Stomach (tissue), 8 donors: ENCODE measurements at regions not wholly inside any gene's neighbourhood (a gene's known extent, or its start where the extent isn't known, plus 50 kb on each side); places are given as distances from the start of the nearest gene placed in this dataset.

Experiments
- DNase-seq, 2 donors: peaks; one replicate each; pipeline versions ENCODE4 v3.0.0 to v3.0.0-alpha.2; 2013 to 2019
- H3K27ac ChIP-seq, 5 donors: fragments of 200-600 bp in 4 of 5; sonication (generic) in 4 of 5; one replicate each; pipeline ENCODE4 v1.5.1; 2013 to 2019; ENCODE audit warnings: mild to moderate bottlenecking in 1 of 5, moderate library complexity in 1 of 5
- H3K27me3 ChIP-seq, 3 donors: fragments of 200-600 bp; sonication (generic); one replicate each; pipeline ENCODE4 v1.5.1; 2017 to 2019; ENCODE audit warnings: mixed run types in 1 of 3
- H3K36me3 ChIP-seq, 4 donors: fragments of 200-600 bp; sonication (generic); 1 replicate in 3 of 4; 2 replicates in 1 of 4; pipeline ENCODE4 v1.5.1; 2016 to 2019
- H3K4me1 ChIP-seq, 4 donors: fragments of 200-600 bp; sonication (generic); one replicate each; pipeline ENCODE4 v1.5.1; 2016 to 2019
- H3K4me3 ChIP-seq, 4 donors: fragments of 200-600 bp; sonication (generic) in 3 of 4; one replicate each; pipeline ENCODE4 v1.5.1; 2016 to 2019; ENCODE audit warnings: mild to moderate bottlenecking in 1 of 4
- H3K9me3 ChIP-seq, 4 donors: fragments of 200-600 bp; sonication (generic); one replicate each; pipeline ENCODE4 v1.5.1; 2016 to 2019
- EP300 ChIP-seq: sonication (generic); formaldehyde crosslinking; IDR thresholded peaks from one replicate; pipeline ENCODE4 v1.6.1; 2017; ENCODE audit warnings: antibody characterized with exemption
- POLR2A ChIP-seq, 4 donors: fragments of 450-650 bp; IDR thresholded peaks; one replicate each; pipeline ENCODE4 v1.6.1; 2016; ENCODE audit warnings: antibody characterized with exemption in 4 of 4, control low read depth in 2 of 4, mild to moderate bottlenecking in 1 of 4, moderate library complexity in 1 of 4
- POLR2AphosphoS5 ChIP-seq, 3 donors: sonication (generic); formaldehyde crosslinking; IDR thresholded peaks; one replicate each; pipeline ENCODE4 v1.6.1; 2016; ENCODE audit warnings: antibody characterized with exemption in 3 of 3
- WGBS, 5 donors: extraction: QIAGEN DNeasy Blood & Tissue Kit in 3 of 5; methylation state at CpG; one replicate each; pipeline versions ENCODE4 v1.1.5 to v1.1.7; 2013 to 2018; 5-methylcytosine and 5-hydroxymethylcytosine counted together
- intact Hi-C: fragments of 100-400 bp; cut with DNase I; formaldehyde crosslinking; loops from one replicate; pipeline ENCODE4 v1.15.1; 2023; ENCODE audit warnings: low total_unique reads
- TF ChIP-seq, protein P1 (sequence below), 7 experiments: fragments of 450-650 bp in 4 of 7; fragments of 200-600 bp in 3 of 7; sonication (generic) in 3 of 7; IDR thresholded peaks; one replicate each; pipeline ENCODE4 v1.5.1; 2016 to 2019; ENCODE audit warnings: antibody characterized with exemption in 7 of 7, control low read depth in 2 of 7, mild to moderate bottlenecking in 1 of 7
- donor health status: healthy with polysubstance abuse.
- donor health status: Bipolar disorder and iron deficiency.
- donor health status: healthy.

DNA sequence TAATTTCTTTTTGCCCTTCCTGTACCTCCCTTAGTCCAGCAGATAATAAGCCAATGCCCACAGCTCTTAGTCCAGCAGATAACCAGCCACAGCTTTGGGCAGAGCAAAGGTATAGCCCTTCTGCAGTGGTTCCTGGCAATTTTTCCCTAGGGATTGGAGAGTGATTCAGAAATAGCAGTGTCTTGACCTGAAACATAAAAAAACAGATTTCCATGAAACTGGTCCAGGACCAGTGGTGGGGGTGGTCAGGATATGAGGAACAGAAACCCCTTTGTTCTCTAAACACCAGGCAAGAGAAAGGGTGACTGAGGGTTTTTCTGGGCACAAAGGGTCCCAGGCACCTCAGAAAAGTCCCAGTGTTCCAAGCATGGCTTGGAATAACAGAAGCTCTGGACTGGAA lies 103.4 kb downstream of the ARRDC4 start:
- DNase-seq, result no peak
- Histone ChIP-seq H3K4me3 (no peak overlapping the region), H3K4me1 (no peaks in the 10 kb centered on the region), H3K27me3 (no peaks in the 10 kb centered on the region), H3K9me3 (peaks cover 0 to 2% (median 0%) of the 10 kb centered on the region in 4 donors), H3K36me3 (no peaks in the 10 kb centered on the region), H3K27ac (no peak overlapping the region)
- TF ChIP-seq POLR2A (IDR thresholded peaks at IDR 0.05) (no peak), POLR2AphosphoS5 (IDR thresholded peaks at IDR 0.05) (no peak), EP300 (no peak)
- TF ChIP-seq, protein P1, sequence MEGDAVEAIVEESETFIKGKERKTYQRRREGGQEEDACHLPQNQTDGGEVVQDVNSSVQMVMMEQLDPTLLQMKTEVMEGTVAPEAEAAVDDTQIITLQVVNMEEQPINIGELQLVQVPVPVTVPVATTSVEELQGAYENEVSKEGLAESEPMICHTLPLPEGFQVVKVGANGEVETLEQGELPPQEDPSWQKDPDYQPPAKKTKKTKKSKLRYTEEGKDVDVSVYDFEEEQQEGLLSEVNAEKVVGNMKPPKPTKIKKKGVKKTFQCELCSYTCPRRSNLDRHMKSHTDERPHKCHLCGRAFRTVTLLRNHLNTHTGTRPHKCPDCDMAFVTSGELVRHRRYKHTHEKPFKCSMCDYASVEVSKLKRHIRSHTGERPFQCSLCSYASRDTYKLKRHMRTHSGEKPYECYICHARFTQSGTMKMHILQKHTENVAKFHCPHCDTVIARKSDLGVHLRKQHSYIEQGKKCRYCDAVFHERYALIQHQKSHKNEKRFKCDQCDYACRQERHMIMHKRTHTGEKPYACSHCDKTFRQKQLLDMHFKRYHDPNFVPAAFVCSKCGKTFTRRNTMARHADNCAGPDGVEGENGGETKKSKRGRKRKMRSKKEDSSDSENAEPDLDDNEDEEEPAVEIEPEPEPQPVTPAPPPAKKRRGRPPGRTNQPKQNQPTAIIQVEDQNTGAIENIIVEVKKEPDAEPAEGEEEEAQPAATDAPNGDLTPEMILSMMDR (IDR thresholded peaks at IDR 0.05), result no peak
- intact Hi-C loops, result no loop called here

DNA sequence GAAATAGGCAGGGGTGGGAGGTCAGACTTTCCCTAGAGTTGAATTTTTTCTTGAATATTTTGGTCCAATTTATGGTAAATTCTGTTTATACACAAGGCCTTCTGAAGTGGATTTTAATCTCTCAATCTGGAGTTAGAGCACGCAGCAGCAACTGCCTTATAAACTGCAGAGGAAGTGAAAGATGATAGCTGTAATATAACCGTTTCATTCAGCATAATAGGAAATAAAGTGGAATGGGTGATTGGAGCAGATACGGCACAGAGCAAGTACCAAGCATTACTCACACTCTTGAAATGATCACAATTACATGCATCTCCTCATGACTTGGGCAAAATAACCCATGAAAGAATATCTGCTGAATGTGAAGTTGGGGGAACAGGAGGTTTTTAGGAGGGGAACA lies 106.8 kb downstream of the ARRDC4 start:
- 33 to 57% (median 54%) methylated on average over 3 of the region's 3 CpGs for WGBS, 5 donors

DNA sequence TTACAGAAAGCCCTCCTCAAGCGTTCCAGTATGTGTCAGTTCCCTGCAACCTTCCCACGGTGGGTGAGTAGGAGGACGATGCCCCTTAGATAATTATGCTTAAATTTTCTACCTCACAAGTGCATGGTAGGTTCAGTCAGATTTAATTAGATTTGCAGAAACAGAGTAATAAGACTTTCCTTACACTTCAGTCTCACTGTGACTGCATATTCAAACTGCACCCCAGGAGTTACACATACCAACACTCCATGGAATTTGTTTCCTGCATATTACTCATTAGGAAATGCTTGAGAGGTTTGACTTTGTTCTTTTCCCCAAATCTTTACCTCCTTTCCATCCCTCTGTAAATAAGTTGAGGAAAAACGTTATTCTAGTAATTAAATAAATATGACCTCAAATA lies 108.8 kb downstream of the ARRDC4 start:
- Histone ChIP-seq H3K27ac (no peak overlapping the region), H3K4me1 (no peaks in the 10 kb centered on the region), H3K4me3 (no peak overlapping the region), H3K9me3 (peaks cover 0 to 8% (median 3%) of the 10 kb centered on the region in 4 donors), H3K27me3 (no peaks in the 10 kb centered on the region), H3K36me3 (no peaks in the 10 kb centered on the region)
- TF ChIP-seq POLR2AphosphoS5 (IDR thresholded peaks at IDR 0.05), result no peak
- TF ChIP-seq, protein P1 (IDR thresholded peaks at IDR 0.05), result no peak
- no peak for TF ChIP-seq EP300
- no peak for TF ChIP-seq POLR2A (IDR thresholded peaks at IDR 0.05)
- WGBS, 5 donors, result 62 to 79% (median 68%) methylated on average over 4 of the region's 4 CpGs
- intact Hi-C loops, result no loop called here
- no peak for DNase-seq

More for the DNA sequence above, 106.8 kb downstream of the ARRDC4 start:
- H3K27ac ChIP-seq, result no peak overlapping the region
- intact Hi-C loops, result no loop called here
- no peaks in the 10 kb centered on the region for H3K4me1 ChIP-seq
- peaks cover 0 to 8% (median 3%) of the 10 kb centered on the region in 4 donors for H3K9me3 ChIP-seq
- H3K36me3 ChIP-seq, result no peaks in the 10 kb centered on the region
- DNase-seq, result no peak
- no peak overlapping the region for H3K4me3 ChIP-seq
- H3K27me3 ChIP-seq, result no peaks in the 10 kb centered on the region
- TF ChIP-seq, protein P1 (IDR thresholded peaks at IDR 0.05), result no peak
- TF ChIP-seq POLR2A (IDR thresholded peaks at IDR 0.05) (no peak), EP300 (no peak), POLR2AphosphoS5 (IDR thresholded peaks at IDR 0.05) (no peak)

DNA sequence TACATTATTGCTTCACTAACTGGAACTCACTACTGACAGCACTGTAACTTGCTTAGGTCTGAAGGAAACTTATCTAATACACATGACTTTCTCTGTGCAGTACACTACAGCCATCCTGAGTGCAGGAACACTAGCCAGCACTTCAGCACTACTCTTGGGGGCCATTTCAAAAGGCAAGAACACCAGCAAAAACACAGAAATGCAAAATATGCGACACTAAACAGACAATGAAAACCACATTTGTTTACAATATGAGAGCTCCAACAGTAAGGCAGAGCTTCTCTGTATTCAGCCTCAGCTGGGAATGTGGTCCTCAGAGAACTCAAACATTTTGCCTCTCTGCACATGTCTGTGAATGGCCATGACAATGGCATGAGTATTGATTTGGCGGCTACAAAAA lies 109.6 kb downstream of the ARRDC4 start:
- WGBS, 5 donors, result 71 to 90% (median 89%) methylated on average over 2 of the region's 2 CpGs
- intact Hi-C loops, result no loop called here
- Histone ChIP-seq H3K27ac (no peak overlapping the region), H3K4me1 (no peaks in the 10 kb centered on the region), H3K27me3 (no peaks in the 10 kb centered on the region), H3K36me3 (no peaks in the 10 kb centered on the region), H3K4me3 (no peak overlapping the region), H3K9me3 (peaks cover 0 to 8% (median 3%) of the 10 kb centered on the region in 4 donors)
- no peak for DNase-seq
- TF ChIP-seq POLR2AphosphoS5 (IDR thresholded peaks at IDR 0.05), result no peak
- TF ChIP-seq, protein P1 (IDR thresholded peaks at IDR 0.05), result no peak
- TF ChIP-seq EP300, result no peak
- TF ChIP-seq POLR2A (IDR thresholded peaks at IDR 0.05), result no peak
